ENCODE measurements at regions not wholly inside any gene's neighbourhood (a gene's known extent, or its start where the extent isn't known, plus 50 kb on each side); places are given as distances from the start of the nearest gene placed in this dataset.

- Mint-ChIP-seq H3K9me3 (ENCODE audit: low read depth) (no peaks in the 10 kb centered on the region), H3K36me3 (ENCODE audit: low read depth) (no peaks in the 10 kb centered on the region), H3K4me3 (no peak overlapping the region), H3K4me1 (no peaks in the 10 kb centered on the region), H3K27me3 (no peaks in the 10 kb centered on the region), H3K27ac (no peak overlapping the region)
- DNase-seq: no peak
- ChIA-PET CTCF (no interaction called here), POLR2A (no interaction called here)
- intact Hi-C loops (cut with DNase I, micrococcal nuclease): no loop called here
- ATAC-seq: no peak
Observed at GRCh38 chr4:189304809-189305208, 635.9 kb upstream of the FRG1 start.

- ChIA-PET POLR2A (no interaction called here), CTCF (interaction anchor here (0.6 kb wide), 1 partner anchor 605 kb away, joined by 3 read pairs; no protein-coding TSS in a partner anchor)
- no peaks in the 10 kb centered on the region for H3K4me1 Mint-ChIP-seq
- no peak overlapping the region for H3K4me3 Mint-ChIP-seq
- intact Hi-C loops (cut with DNase I, micrococcal nuclease): no loop called here
- no peaks in the 10 kb centered on the region for H3K27me3 Mint-ChIP-seq
- DNase-seq (no peak), ATAC-seq (no peak)
- H3K27ac Mint-ChIP-seq: no peak overlapping the region
- no peaks in the 10 kb centered on the region for H3K9me3 Mint-ChIP-seq (ENCODE audit: low read depth)
- no peaks in the 10 kb centered on the region for H3K36me3 Mint-ChIP-seq (ENCODE audit: low read depth)
Observed at GRCh38 chr4:189305500-189305899, 635.2 kb upstream of the FRG1 start.

- no peak for DNase-seq
- H3K36me3 Mint-ChIP-seq (ENCODE audit: low read depth): no peaks in the 10 kb centered on the region
- ATAC-seq: no peak
- H3K4me3 Mint-ChIP-seq: no peak overlapping the region
- no peaks in the 10 kb centered on the region for H3K4me1 Mint-ChIP-seq
- peaks cover 7% of the 10 kb centered on the region for H3K9me3 Mint-ChIP-seq (ENCODE audit: low read depth)
- H3K27me3 Mint-ChIP-seq: no peaks in the 10 kb centered on the region
- CTCF ChIA-PET: interaction anchor here (0.8 to 1.3 kb wide), 2 partner anchors 18 to 35 kb away, joined by 3 to 5 read pairs; no protein-coding TSS in a partner anchor
- POLR2A ChIA-PET: no interaction called here
- intact Hi-C loops (cut with DNase I, micrococcal nuclease): no loop called here
- no peak overlapping the region for H3K27ac Mint-ChIP-seq
Observed at GRCh38 chr4:189311251-189311650, 629.4 kb upstream of the FRG1 start.

GRCh38 chr4:189313064-189313463, 627.6 kb upstream of the FRG1 start:
- H3K9me3 Mint-ChIP-seq (ENCODE audit: low read depth): peaks cover 7% of the 10 kb centered on the region
- ChIA-PET POLR2A (no interaction called here), CTCF (no interaction called here)
- no peaks in the 10 kb centered on the region for H3K4me1 Mint-ChIP-seq
- no peak overlapping the region for H3K27ac Mint-ChIP-seq
- ATAC-seq (no peak), DNase-seq (no peak)
- no peaks in the 10 kb centered on the region for H3K36me3 Mint-ChIP-seq (ENCODE audit: low read depth)
- intact Hi-C loops (cut with DNase I, micrococcal nuclease): no loop called here
- no peak overlapping the region for H3K4me3 Mint-ChIP-seq
- no peaks in the 10 kb centered on the region for H3K27me3 Mint-ChIP-seq

- DNase-seq: no peak
- Mint-ChIP-seq H3K9me3 (ENCODE audit: low read depth) (peaks cover 7% of the 10 kb centered on the region), H3K27me3 (no peaks in the 10 kb centered on the region), H3K27ac (no peak overlapping the region), H3K4me3 (no peak overlapping the region), H3K4me1 (no peaks in the 10 kb centered on the region), H3K36me3 (ENCODE audit: low read depth) (no peaks in the 10 kb centered on the region)
- CTCF ChIA-PET: no interaction called here
- intact Hi-C loops (cut with DNase I, micrococcal nuclease): no loop called here
- no peak for ATAC-seq
- POLR2A ChIA-PET: no interaction called here
Observed at GRCh38 chr4:189313861-189314513, 626.7 kb upstream of the FRG1 start.

GRCh38 chr4:189322426-189322825, 618.2 kb upstream of the FRG1 start:
- H3K4me3 Mint-ChIP-seq: no peak overlapping the region
- intact Hi-C loops (cut with DNase I, micrococcal nuclease): no loop called here
- H3K4me1 Mint-ChIP-seq: no peaks in the 10 kb centered on the region
- ChIA-PET CTCF (no interaction called here), POLR2A (no interaction called here)
- H3K9me3 Mint-ChIP-seq (ENCODE audit: low read depth): peaks cover under 1% of the 10 kb centered on the region
- no peaks in the 10 kb centered on the region for H3K27me3 Mint-ChIP-seq
- no peak for ATAC-seq
- no peak overlapping the region for H3K27ac Mint-ChIP-seq
- no peaks in the 10 kb centered on the region for H3K36me3 Mint-ChIP-seq (ENCODE audit: low read depth)
- no peak for DNase-seq

GRCh38 chr4:189341881-189342280, 598.8 kb upstream of the FRG1 start:
- ChIA-PET POLR2A (no interaction called here), CTCF (no interaction called here)
- Mint-ChIP-seq H3K4me3 (no peak overlapping the region), H3K36me3 (ENCODE audit: low read depth) (no peaks in the 10 kb centered on the region), H3K27ac (no peak overlapping the region), H3K9me3 (ENCODE audit: low read depth) (peaks cover 10% of the 10 kb centered on the region), H3K27me3 (no peaks in the 10 kb centered on the region), H3K4me1 (no peaks in the 10 kb centered on the region)
- intact Hi-C loops (cut with DNase I, micrococcal nuclease): no loop called here
- no peak for DNase-seq
- ATAC-seq: no peak

- intact Hi-C loops (cut with DNase I, micrococcal nuclease): no loop called here
- H3K4me3 Mint-ChIP-seq: no peak overlapping the region
- no peaks in the 10 kb centered on the region for H3K27me3 Mint-ChIP-seq
- H3K27ac Mint-ChIP-seq: no peak overlapping the region
- H3K4me1 Mint-ChIP-seq: no peaks in the 10 kb centered on the region
- no peak for ATAC-seq
- POLR2A ChIA-PET: no interaction called here
- CTCF ChIA-PET: no interaction called here
- DNase-seq: no peak
- no peaks in the 10 kb centered on the region for H3K36me3 Mint-ChIP-seq (ENCODE audit: low read depth)
- H3K9me3 Mint-ChIP-seq (ENCODE audit: low read depth): peaks cover 4% of the 10 kb centered on the region
Observed at GRCh38 chr4:189355590-189355989, 585.1 kb upstream of the FRG1 start.

- DNase-seq (no peak), ATAC-seq (no peak)
- Mint-ChIP-seq H3K27ac (no peak overlapping the region), H3K4me3 (no peak overlapping the region), H3K4me1 (no peaks in the 10 kb centered on the region), H3K9me3 (ENCODE audit: low read depth) (peaks cover 8% of the 10 kb centered on the region), H3K27me3 (no peaks in the 10 kb centered on the region), H3K36me3 (ENCODE audit: low read depth) (no peaks in the 10 kb centered on the region)
- ChIA-PET POLR2A (no interaction called here), CTCF (no interaction called here)
- intact Hi-C loops (cut with DNase I, micrococcal nuclease): no loop called here
Observed at GRCh38 chr4:189362364-189362763, 578.3 kb upstream of the FRG1 start.

- ChIA-PET CTCF (no interaction called here), POLR2A (no interaction called here)
- Mint-ChIP-seq H3K9me3 (ENCODE audit: low read depth) (peaks cover 8% of the 10 kb centered on the region), H3K36me3 (ENCODE audit: low read depth) (no peaks in the 10 kb centered on the region), H3K4me3 (no peak overlapping the region), H3K27me3 (no peaks in the 10 kb centered on the region), H3K27ac (no peak overlapping the region), H3K4me1 (no peaks in the 10 kb centered on the region)
- DNase-seq: no peak
- intact Hi-C loops (cut with DNase I, micrococcal nuclease): no loop called here
- ATAC-seq: no peak
Observed at GRCh38 chr4:189364032-189364449, 576.6 kb upstream of the FRG1 start.

- ATAC-seq: no peak
- no peak overlapping the region for H3K27ac Mint-ChIP-seq
- ChIA-PET POLR2A (no interaction called here), CTCF (no interaction called here)
- intact Hi-C loops (cut with DNase I, micrococcal nuclease): no loop called here
- H3K4me1 Mint-ChIP-seq: no peaks in the 10 kb centered on the region
- no peak overlapping the region for H3K4me3 Mint-ChIP-seq
- H3K36me3 Mint-ChIP-seq (ENCODE audit: low read depth): no peaks in the 10 kb centered on the region
- no peaks in the 10 kb centered on the region for H3K27me3 Mint-ChIP-seq
- peaks cover 8% of the 10 kb centered on the region for H3K9me3 Mint-ChIP-seq (ENCODE audit: low read depth)
- DNase-seq: no peak
Observed at GRCh38 chr4:189365451-189365850, 575.2 kb upstream of the FRG1 start.

GRCh38 chr4:189367832-189368231, 572.8 kb upstream of the FRG1 start:
- H3K27ac Mint-ChIP-seq: no peak overlapping the region
- ChIA-PET POLR2A (no interaction called here), CTCF (no interaction called here)
- no peaks in the 10 kb centered on the region for H3K27me3 Mint-ChIP-seq
- DNase-seq (no peak), ATAC-seq (no peak)
- no peaks in the 10 kb centered on the region for H3K36me3 Mint-ChIP-seq (ENCODE audit: low read depth)
- no peak overlapping the region for H3K4me3 Mint-ChIP-seq
- intact Hi-C loops (cut with DNase I, micrococcal nuclease): no loop called here
- H3K9me3 Mint-ChIP-seq (ENCODE audit: low read depth): peaks cover 12% of the 10 kb centered on the region
- no peaks in the 10 kb centered on the region for H3K4me1 Mint-ChIP-seq

GRCh38 chr4:189374176-189374575, 566.5 kb upstream of the FRG1 start:
- H3K9me3 Mint-ChIP-seq (ENCODE audit: low read depth): peaks cover 11% of the 10 kb centered on the region
- ChIA-PET POLR2A (interaction anchor here (0.6 kb wide), 1 partner anchor 64 kb away, joined by 3 read pairs; no protein-coding TSS in a partner anchor), CTCF (interaction anchor here (0.5 kb wide), 1 partner anchor 258 kb away, joined by 4 read pairs; no protein-coding TSS in a partner anchor)
- no peak for DNase-seq
- H3K27ac Mint-ChIP-seq: no peak overlapping the region
- no peaks in the 10 kb centered on the region for H3K4me1 Mint-ChIP-seq
- no peak for ATAC-seq
- no peak overlapping the region for H3K4me3 Mint-ChIP-seq
- intact Hi-C loops (cut with DNase I, micrococcal nuclease): no loop called here
- H3K36me3 Mint-ChIP-seq (ENCODE audit: low read depth): no peaks in the 10 kb centered on the region
- no peaks in the 10 kb centered on the region for H3K27me3 Mint-ChIP-seq
